Sigmoid colon (tissue), 6 donors: ENCODE measurements at regions not wholly inside any gene's neighbourhood (a gene's known extent, or its start where the extent isn't known, plus 50 kb on each side); places are given as distances from the start of the nearest gene placed in this dataset.

Experiments used
- DNase-seq: peaks from one replicate; pipeline ENCODE4 v3.0.0-alpha.2; 2019
- H3K27ac ChIP-seq, 4 donors: fragments of 200-600 bp; sonication (generic); one replicate each; pipeline ENCODE4 v1.5.1; 2016 to 2019; ENCODE audit warnings: mild to moderate bottlenecking in 1 of 4
- H3K27me3 ChIP-seq, 3 donors: fragments of 200-600 bp; sonication (generic); one replicate each; pipeline ENCODE4 v1.5.1; 2019; ENCODE audit warnings: mild to moderate bottlenecking in 1 of 3
- H3K36me3 ChIP-seq, 4 donors: fragments of 200-600 bp; sonication (generic); one replicate each; pipeline ENCODE4 v1.5.1; 2016 to 2019
- H3K4me1 ChIP-seq, 4 donors: fragments of 200-600 bp; sonication (generic); one replicate each; pipeline ENCODE4 v1.5.1; 2017 to 2019
- H3K4me3 ChIP-seq, 4 donors: fragments of 200-600 bp; sonication (generic); one replicate each; pipeline ENCODE4 v1.5.1; 2017 to 2019; ENCODE audit warnings: mild to moderate bottlenecking in 2 of 4, moderate library complexity in 1 of 4
- H3K9me3 ChIP-seq, 4 donors: fragments of 200-600 bp in 3 of 4; sonication (generic) in 3 of 4; one replicate each; pipeline versions ENCODE4 v1.5.1 to v1.6.1; 2013 to 2019
- CTCF ChIP-seq, 4 experiments: fragments of 450-650 bp in 3 of 4; fragments of 200-600 bp in 1 of 4; IDR thresholded peaks; one replicate each; pipeline ENCODE4 v1.5.1; 2016 to 2019; ENCODE audit warnings: antibody characterized with exemption in 4 of 4, mild to moderate bottlenecking in 3 of 4, moderate library complexity in 2 of 4
- EP300 ChIP-seq, 4 donors: sonication (generic); formaldehyde crosslinking; IDR thresholded peaks; one replicate each; pipeline ENCODE4 v1.6.1; 2017; ENCODE audit warnings: antibody characterized with exemption in 4 of 4
- POLR2A ChIP-seq, 2 donors: fragments of 450-650 bp; IDR thresholded peaks; one replicate each; pipeline ENCODE4 v1.6.1; 2016; ENCODE audit warnings: antibody characterized with exemption in 2 of 2, mild to moderate bottlenecking in 2 of 2, moderate library complexity in 2 of 2
- POLR2AphosphoS5 ChIP-seq, 4 donors: sonication (generic); formaldehyde crosslinking; IDR thresholded peaks; one replicate each; pipeline ENCODE4 v1.6.1; 2017; ENCODE audit warnings: antibody characterized with exemption in 4 of 4
- WGBS, 2 donors: extraction: QIAGEN DNeasy Blood & Tissue Kit; methylation state at CpG; one replicate each; pipeline ENCODE4 v1.1.7; 2013; 5-methylcytosine and 5-hydroxymethylcytosine counted together
- intact Hi-C: fragments of 100-400 bp; cut with DNase I; formaldehyde crosslinking; loops from one replicate; pipeline ENCODE4 v1.15.1; 2023
- donor health status: healthy with polysubstance abuse.
- donor health status: healthy.

DNA sequence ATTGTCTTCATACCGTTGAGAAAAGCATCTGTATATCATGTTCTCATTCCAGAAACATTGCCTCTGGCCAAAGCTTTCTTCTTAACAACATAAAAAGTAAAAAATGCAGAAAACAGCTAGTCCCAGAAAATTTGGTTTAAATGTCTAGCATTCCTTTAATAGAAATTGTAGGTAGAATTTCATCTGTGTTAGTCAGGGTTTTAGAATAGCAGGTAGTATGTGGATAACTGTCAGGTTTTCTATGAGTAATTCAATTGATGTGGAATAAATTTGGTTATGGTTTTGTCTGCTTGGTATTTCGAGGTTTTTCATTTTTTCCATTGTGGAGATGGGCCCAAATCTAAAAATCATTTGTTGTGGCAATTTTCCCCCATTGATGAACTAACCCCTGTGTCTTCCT is 616.7 kb downstream of the KCNJ2 start:
- no peak for DNase-seq
- Histone ChIP-seq H3K4me1 (no peaks in the 10 kb centered on the region), H3K27me3 (no peaks in the 10 kb centered on the region), H3K9me3 (no peaks in the 10 kb centered on the region), H3K4me3 (no peak overlapping the region), H3K36me3 (no peaks in the 10 kb centered on the region), H3K27ac (no peak overlapping the region)
- TF ChIP-seq EP300 (IDR thresholded peaks at IDR 0.05) (no peak), POLR2AphosphoS5 (IDR thresholded peaks at IDR 0.05) (no peak), POLR2A (IDR thresholded peaks at IDR 0.05) (no peak), CTCF (IDR thresholded peaks at IDR 0.05) (no peak)
- intact Hi-C loops = no loop called here
- 71 to 87% methylated on average over 2 of the region's 2 CpGs for WGBS, 2 donors

GRCh38 chr17:70787721-70788300 is 618.5 kb downstream of the KCNJ2 start:
- intact Hi-C loops = no loop called here
- no peak overlapping the region for H3K4me3 ChIP-seq
- H3K27ac ChIP-seq = no peak overlapping the region
- DNase-seq = no peak
- H3K36me3 ChIP-seq = no peaks in the 10 kb centered on the region
- no peak for TF ChIP-seq POLR2AphosphoS5 (IDR thresholded peaks at IDR 0.05)
- no peak for TF ChIP-seq POLR2A (IDR thresholded peaks at IDR 0.05)
- TF ChIP-seq CTCF (IDR thresholded peaks at IDR 0.05) = no peak
- H3K9me3 ChIP-seq = no peaks in the 10 kb centered on the region
- 88 to 90% methylated on average over 3 of the region's 3 CpGs for WGBS, 2 donors
- H3K27me3 ChIP-seq = no peaks in the 10 kb centered on the region
- no peaks in the 10 kb centered on the region for H3K4me1 ChIP-seq

GRCh38 chr17:70791748-70792443 is 622.6 kb downstream of the KCNJ2 start:
- 85 to 88% methylated on average over 5 of the region's 5 CpGs for WGBS, 2 donors
- Histone ChIP-seq H3K4me1 (no peaks in the 10 kb centered on the region), H3K36me3 (no peaks in the 10 kb centered on the region), H3K9me3 (no peaks in the 10 kb centered on the region), H3K27me3 (no peaks in the 10 kb centered on the region), H3K27ac (no peak overlapping the region), H3K4me3 (no peak overlapping the region)
- DNase-seq = no peak
- intact Hi-C loops = no loop called here
- TF ChIP-seq POLR2A (IDR thresholded peaks at IDR 0.05) (no peak), CTCF (IDR thresholded peaks at IDR 0.05) (no peak), EP300 (IDR thresholded peaks at IDR 0.05) (no peak), POLR2AphosphoS5 (IDR thresholded peaks at IDR 0.05) (no peak)

DNA sequence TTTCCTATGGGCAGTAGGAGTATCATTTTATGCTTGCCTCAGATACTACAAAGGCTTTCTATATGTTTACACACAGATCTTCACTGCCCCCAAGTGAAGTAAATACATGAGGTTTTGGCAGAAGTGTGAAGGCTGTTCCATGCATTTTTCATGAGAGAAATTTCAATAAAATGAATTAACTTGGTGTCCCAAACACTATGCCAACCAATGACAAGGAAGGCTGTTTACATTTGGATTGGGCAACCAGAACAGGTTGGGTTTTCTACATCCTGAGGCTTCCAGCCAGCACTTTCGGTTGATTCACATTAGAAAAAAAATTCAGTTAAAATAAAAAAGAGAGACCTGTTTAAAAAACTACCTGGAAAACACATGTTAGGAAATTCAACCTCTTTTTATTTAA is 625.4 kb downstream of the KCNJ2 start:
- TF ChIP-seq POLR2A (IDR thresholded peaks at IDR 0.05) = no peak
- no peak for TF ChIP-seq EP300 (IDR thresholded peaks at IDR 0.05)
- TF ChIP-seq CTCF (IDR thresholded peaks at IDR 0.05) = no peak
- TF ChIP-seq POLR2AphosphoS5 (IDR thresholded peaks at IDR 0.05) = no peak
- no peak for DNase-seq
- intact Hi-C loops = no loop called here
- H3K27ac ChIP-seq = no peak overlapping the region
- no peaks in the 10 kb centered on the region for H3K36me3 ChIP-seq
- no peaks in the 10 kb centered on the region for H3K9me3 ChIP-seq
- H3K27me3 ChIP-seq = no peaks in the 10 kb centered on the region
- no peaks in the 10 kb centered on the region for H3K4me1 ChIP-seq
- 85 to 89% methylated on average over 1 of the region's 1 CpG for WGBS, 2 donors
- no peak overlapping the region for H3K4me3 ChIP-seq

GRCh38 chr17:70795620-70796019 is 626.3 kb downstream of the KCNJ2 start:
- no peak for TF ChIP-seq CTCF (IDR thresholded peaks at IDR 0.05)
- no peak for TF ChIP-seq EP300 (IDR thresholded peaks at IDR 0.05)
- TF ChIP-seq POLR2AphosphoS5 (IDR thresholded peaks at IDR 0.05) = no peak
- TF ChIP-seq POLR2A (IDR thresholded peaks at IDR 0.05) = no peak
- no peak overlapping the region for H3K4me3 ChIP-seq
- H3K4me1 ChIP-seq = no peaks in the 10 kb centered on the region
- WGBS, 2 donors = 75 to 81% methylated on average over 2 of the region's 2 CpGs
- no peak overlapping the region for H3K27ac ChIP-seq
- no peaks in the 10 kb centered on the region for H3K27me3 ChIP-seq
- no peaks in the 10 kb centered on the region for H3K36me3 ChIP-seq
- intact Hi-C loops = no loop called here
- no peak for DNase-seq
- H3K9me3 ChIP-seq = no peaks in the 10 kb centered on the region
